ENCODE measurements at regions not wholly inside any gene's neighbourhood (a gene's known extent, or its start where the extent isn't known, plus 50 kb on each side); places are given as distances from the start of the nearest gene placed in this dataset.
A peak's percentile ranks its signal among the peaks of the same experiment; 100 is the strongest.

- no peak for TF ChIP-seq CTCF (IDR thresholded peaks at IDR 0.05; ENCODE audit: low read length, missing control alignments)
- H3K4me3 ChIP-seq (replicated peaks; ENCODE audit: low read depth, low read length): no peak overlapping the region
- DNase-seq (ENCODE audit: low read depth): no peak
Measured at GRCh38 chr2:220653776-220654175, 918.3 kb downstream of the EPHA4 start.

GRCh38 chr2:220654322-220654721, 917.8 kb downstream of the EPHA4 start:
- no peak for DNase-seq (ENCODE audit: low read depth)
- TF ChIP-seq CTCF (IDR thresholded peaks at IDR 0.05; ENCODE audit: low read length, missing control alignments): no peak

GRCh38 chr2:220660277-220661145, 911.6 kb downstream of the EPHA4 start:
- TF ChIP-seq CTCF (IDR thresholded peaks at IDR 0.05; ENCODE audit: low read length, missing control alignments): no peak
- DNase-seq (ENCODE audit: low read depth): no peak
- no peak overlapping the region for H3K4me3 ChIP-seq (replicated peaks; ENCODE audit: low read depth, low read length)

More at GRCh38 chr2:220654322-220654721, 917.8 kb downstream of the EPHA4 start:
- H3K4me3 ChIP-seq (replicated peaks; ENCODE audit: low read depth, low read length): no peak overlapping the region

GRCh38 chr2:220662431-220662830, 909.7 kb downstream of the EPHA4 start:
- no peak for TF ChIP-seq CTCF (IDR thresholded peaks at IDR 0.05; ENCODE audit: low read length, missing control alignments)

GRCh38 chr2:220663065-220663464, 909.0 kb downstream of the EPHA4 start:
- no peak for DNase-seq (ENCODE audit: low read depth)
- H3K4me3 ChIP-seq (replicated peaks; ENCODE audit: low read depth, low read length): no peak overlapping the region
- TF ChIP-seq CTCF (IDR thresholded peaks at IDR 0.05; ENCODE audit: low read length, missing control alignments): no peak

More at GRCh38 chr2:220662431-220662830, 909.7 kb downstream of the EPHA4 start:
- no peak for DNase-seq (ENCODE audit: low read depth)
- no peak overlapping the region for H3K4me3 ChIP-seq (replicated peaks; ENCODE audit: low read depth, low read length)

GRCh38 chr2:220664272-220665107, 907.6 kb downstream of the EPHA4 start:
- TF ChIP-seq CTCF (IDR thresholded peaks at IDR 0.05; ENCODE audit: low read length, missing control alignments): no peak
- no peak overlapping the region for H3K4me3 ChIP-seq (replicated peaks; ENCODE audit: low read depth, low read length)
- peak; percentile 49 for DNase-seq (ENCODE audit: low read depth)
